ENCODE measurements at regions not wholly inside any gene's neighbourhood (a gene's known extent, or its start where the extent isn't known, plus 50 kb on each side); places are given as distances from the start of the nearest gene placed in this dataset.

DNA sequence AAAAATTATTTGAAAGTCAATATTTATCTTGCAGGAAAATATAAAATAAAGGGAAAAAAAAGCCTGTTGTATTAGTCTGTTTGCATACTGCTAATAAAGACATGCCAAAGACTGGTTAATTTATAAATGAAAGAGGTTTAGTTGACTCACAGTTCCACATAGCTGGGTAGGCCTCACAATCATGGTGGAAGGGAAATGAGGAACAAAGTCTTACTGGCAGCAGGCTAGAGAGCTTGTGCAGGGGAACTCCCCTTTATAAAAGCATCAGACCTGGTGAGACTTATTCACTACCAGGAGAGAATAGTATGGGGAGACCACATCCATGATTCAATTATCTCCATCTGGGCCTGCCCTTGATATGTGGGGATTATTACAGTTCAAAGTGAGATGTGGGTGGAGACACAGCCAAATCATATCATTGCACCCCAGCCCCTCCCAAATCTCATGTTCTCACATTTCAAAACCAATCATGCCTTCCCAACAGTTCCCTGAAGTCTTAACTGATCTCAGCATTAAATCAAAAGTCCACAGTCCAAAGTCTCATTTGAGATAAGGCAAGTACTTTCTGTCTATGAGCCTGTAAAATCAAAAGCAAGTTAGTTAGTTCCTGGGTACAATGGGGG is 1416.5 kb upstream of the SPRY2 start:
- no peak for DNase-seq (ENCODE audit: low read depth)
- no peak for TF ChIP-seq CTCF (IDR thresholded peaks at IDR 0.05; ENCODE audit: low read depth, low read length)
- no peak for TF ChIP-seq POLR2A (IDR thresholded peaks at IDR 0.05; ENCODE audit: extremely low read depth, insufficient read length)
- no peak for TF ChIP-seq MYC (IDR thresholded peaks at IDR 0.05; ENCODE audit: low read depth, low read length)
- TF ChIP-seq, protein P1, sequence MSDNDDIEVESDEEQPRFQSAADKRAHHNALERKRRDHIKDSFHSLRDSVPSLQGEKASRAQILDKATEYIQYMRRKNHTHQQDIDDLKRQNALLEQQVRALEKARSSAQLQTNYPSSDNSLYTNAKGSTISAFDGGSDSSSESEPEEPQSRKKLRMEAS (IDR thresholded peaks at IDR 0.05; ENCODE audit: low read depth, low read length), result no peak
- H3K4me3 ChIP-seq (ENCODE audit: low read depth, low read length), result no peak overlapping the region

GRCh38 chr13:81745391-81745790 is 1404.5 kb upstream of the SPRY2 start:
- H3K4me3 ChIP-seq (ENCODE audit: low read depth, low read length), result no peak overlapping the region
- TF ChIP-seq CTCF (IDR thresholded peaks at IDR 0.05; ENCODE audit: low read depth, low read length) (no peak), POLR2A (IDR thresholded peaks at IDR 0.05; ENCODE audit: extremely low read depth, insufficient read length) (no peak), MYC (IDR thresholded peaks at IDR 0.05; ENCODE audit: low read depth, low read length) (no peak)
- TF ChIP-seq, protein P1 (IDR thresholded peaks at IDR 0.05; ENCODE audit: low read depth, low read length), result no peak
- DNase-seq (ENCODE audit: low read depth), result no peak

- no peak for DNase-seq (ENCODE audit: low read depth)
- TF ChIP-seq CTCF (IDR thresholded peaks at IDR 0.05; ENCODE audit: low read depth, low read length), result no peak
- TF ChIP-seq, protein P1 (IDR thresholded peaks at IDR 0.05; ENCODE audit: low read depth, low read length), result no peak
- no peak for TF ChIP-seq MYC (IDR thresholded peaks at IDR 0.05; ENCODE audit: low read depth, low read length)
- no peak for TF ChIP-seq POLR2A (IDR thresholded peaks at IDR 0.05; ENCODE audit: extremely low read depth, insufficient read length)
- H3K4me3 ChIP-seq (ENCODE audit: low read depth, low read length), result no peak overlapping the region
Measured at GRCh38 chr13:81738364-81738763, 1397.4 kb upstream of the SPRY2 start.

DNA sequence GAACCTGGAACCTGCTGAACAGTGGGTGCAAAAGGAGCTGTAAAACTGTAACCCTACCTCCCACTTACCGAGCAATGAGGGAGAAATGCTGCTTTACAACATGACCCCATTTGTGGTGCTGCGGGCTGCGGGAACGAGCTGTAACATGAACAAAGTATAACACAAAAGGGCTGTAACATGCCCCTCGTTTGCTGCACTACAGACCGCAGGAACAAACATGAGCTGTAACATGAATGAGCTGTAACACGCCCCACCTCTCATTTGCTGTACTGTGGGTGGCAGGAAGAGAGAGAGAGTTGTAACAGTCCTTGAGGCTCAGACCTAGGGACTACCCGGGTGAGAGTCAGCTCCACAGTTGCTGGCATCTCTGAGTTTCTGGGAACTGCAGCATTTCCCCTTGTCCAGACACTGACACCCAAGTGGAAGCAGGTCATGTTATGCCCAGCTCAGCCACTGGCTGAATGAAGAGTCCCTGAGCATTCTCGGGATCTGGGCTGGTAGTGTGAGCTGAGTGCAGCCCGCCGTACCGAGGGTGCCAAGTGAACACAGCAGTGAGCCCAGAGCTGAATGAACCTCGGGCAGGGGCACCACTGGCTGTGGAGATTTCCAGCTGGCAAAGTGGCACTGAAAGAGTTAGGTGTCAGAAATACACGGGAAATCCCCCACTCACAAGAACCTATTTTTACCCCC is 1385.3 kb upstream of the SPRY2 start:
- TF ChIP-seq CTCF (IDR thresholded peaks at IDR 0.05; ENCODE audit: low read depth, low read length), result no peak
- TF ChIP-seq MYC (IDR thresholded peaks at IDR 0.05; ENCODE audit: low read depth, low read length), result no peak
- TF ChIP-seq POLR2A (IDR thresholded peaks at IDR 0.05; ENCODE audit: extremely low read depth, insufficient read length), result no peak
- TF ChIP-seq, protein P1 (IDR thresholded peaks at IDR 0.05; ENCODE audit: low read depth, low read length), result no peak
- no peak for DNase-seq (ENCODE audit: low read depth)
- no peak overlapping the region for H3K4me3 ChIP-seq (ENCODE audit: low read depth, low read length)

DNA sequence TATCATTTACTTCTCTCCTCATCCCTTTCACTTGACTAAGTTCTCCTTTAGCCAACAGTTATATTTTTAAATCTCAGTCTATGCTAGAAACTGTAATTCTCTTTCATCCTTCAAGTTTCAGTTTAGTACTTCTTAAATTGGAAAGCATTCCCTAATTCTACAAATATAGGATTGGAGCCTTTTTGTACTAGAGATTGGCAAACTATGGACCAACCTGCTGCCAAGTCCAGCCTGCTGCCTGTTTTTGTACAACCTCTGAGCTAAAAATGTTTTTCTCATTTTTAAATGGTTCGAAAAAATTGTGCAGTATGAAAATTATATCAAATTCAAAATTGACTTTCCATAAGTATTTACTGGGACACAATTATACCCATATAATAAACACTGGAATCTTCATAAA is 1381.5 kb upstream of the SPRY2 start:
- no peak overlapping the region for H3K4me3 ChIP-seq (ENCODE audit: low read depth, low read length)
- TF ChIP-seq, protein P1 (IDR thresholded peaks at IDR 0.05; ENCODE audit: low read depth, low read length), result no peak
- no peak for TF ChIP-seq MYC (IDR thresholded peaks at IDR 0.05; ENCODE audit: low read depth, low read length)
- TF ChIP-seq POLR2A (IDR thresholded peaks at IDR 0.05; ENCODE audit: extremely low read depth, insufficient read length), result no peak
- TF ChIP-seq CTCF (IDR thresholded peaks at IDR 0.05; ENCODE audit: low read depth, low read length), result no peak
- DNase-seq (ENCODE audit: low read depth), result no peak
